ENCODE measurements at regions not wholly inside any gene's neighbourhood (a gene's known extent, or its start where the extent isn't known, plus 50 kb on each side); places are given as distances from the start of the nearest gene placed in this dataset.

- Histone ChIP-seq H3K4me1 (ENCODE audit: control insufficient read depth, insufficient read depth, low read length) (no peaks in the 10 kb centered on the region), H2AK9ac (replicated peaks; ENCODE audit: low read depth, low read length, poor library complexity) (no peak overlapping the region), H3K18ac (ENCODE audit: low read depth, low read length) (no peak overlapping the region), H3K56ac (ENCODE audit: extremely low read depth, insufficient read depth, low read length) (no peak overlapping the region), H3K4ac (ENCODE audit: low read depth, low read length) (no peak overlapping the region), H2BK120ac (ENCODE audit: low read depth, low read length) (no peak overlapping the region), H3K14ac (replicated peaks; ENCODE audit: low read depth, low read length) (no peak overlapping the region), H2AK5ac (ENCODE audit: low read depth, low read length) (no peak overlapping the region), H2AFZ (replicated peaks; ENCODE audit: low read length, poor library complexity) (no peak overlapping the region), H3K4me2 (ENCODE audit: low read depth, low read length) (no peak overlapping the region), H3K27ac (ENCODE audit: insufficient read depth, low read length) (no peak overlapping the region), H4K5ac (ENCODE audit: low read depth, low read length) (no peak overlapping the region), H4K91ac (ENCODE audit: insufficient read depth, low read depth, low read length) (no peak overlapping the region), H3K9me1 (ENCODE audit: insufficient read depth, low read length) (no peaks in the 10 kb centered on the region), H4K20me1 (ENCODE audit: insufficient read depth, low read length) (no peaks in the 10 kb centered on the region), H3K4me3 (ENCODE audit: insufficient read depth, low read depth, low read length) (no peak overlapping the region), H3K36me3 (ENCODE audit: control insufficient read depth, insufficient read depth, low read length) (no peaks in the 10 kb centered on the region), H3K23ac (ENCODE audit: low read depth, low read length) (no peak overlapping the region), H3K79me1 (ENCODE audit: low read depth in 1 of 2, low read length in 2 of 2) (no peaks in the 10 kb centered on the region), H2BK5ac (ENCODE audit: low read depth, low read length, poor library complexity, severe bottlenecking) (no peak overlapping the region), H2BK15ac (ENCODE audit: low read depth, low read length) (no peak overlapping the region), H3K9ac (ENCODE audit: low read depth, low read length) (no peak overlapping the region), H3K27me3 (ENCODE audit: control insufficient read depth, insufficient read depth, low read length) (no peaks in the 10 kb centered on the region), H3K9me3 (ENCODE audit: control insufficient read depth, insufficient read depth, low read length) (no peaks in the 10 kb centered on the region), H2BK20ac (ENCODE audit: low read depth, low read length) (no peak overlapping the region), H4K8ac (ENCODE audit: low read depth in 2 of 2, low read length in 2 of 2) (no peak overlapping the region)
- BruUV-seq (replicated peaks): no TSS peak
- TF ChIP-seq MXI1 (IDR thresholded peaks at IDR 0.05; ENCODE audit: borderline replicate concordance, low read depth, low read length): no peak
- TF ChIP-seq RCOR1 (IDR thresholded peaks at IDR 0.05; ENCODE audit: insufficient replicate concordance, low read length): no peak
- no peak for TF ChIP-seq CEBPB (IDR thresholded peaks at IDR 0.05; ENCODE audit: low read depth, low read length)
- TF ChIP-seq CHD1 (IDR thresholded peaks at IDR 0.05; ENCODE audit: low read depth, low read length): no peak
- TF ChIP-seq RAD21 (IDR thresholded peaks at IDR 0.05; ENCODE audit: low read length): no peak
- TF ChIP-seq FOS (IDR thresholded peaks at IDR 0.05; ENCODE audit: low read depth, low read length): no peak
- no peak for TF ChIP-seq BHLHE40 (IDR thresholded peaks at IDR 0.05; ENCODE audit: low read depth, low read length)
- no peak for TF ChIP-seq MAZ (IDR thresholded peaks at IDR 0.05; ENCODE audit: borderline replicate concordance, low read depth, low read length)
- no peak for TF ChIP-seq RFX5 (IDR thresholded peaks at IDR 0.05; ENCODE audit: low read depth, low read length)
- no peak for TF ChIP-seq USF2 (IDR thresholded peaks at IDR 0.05; ENCODE audit: low read depth, low read length)
- TF ChIP-seq POLR2A (IDR thresholded peaks at IDR 0.05; ENCODE audit: low read depth, low read length): no peak
- no peak for TF ChIP-seq MAFK (IDR thresholded peaks at IDR 0.05; ENCODE audit: low read depth, low read length)
- TF ChIP-seq NFE2L2 (IDR thresholded peaks at IDR 0.05; ENCODE audit: low read depth, low read length): no peak
- no peak for TF ChIP-seq CTCF (conservative IDR thresholded peaks at IDR 0.05; ENCODE audit: low read depth, low read length)
- TF ChIP-seq ELK1 (IDR thresholded peaks at IDR 0.05; ENCODE audit: borderline replicate concordance, low read depth, low read length): no peak
- no peak for TF ChIP-seq SMC3 (IDR thresholded peaks at IDR 0.05; ENCODE audit: low read depth, low read length)
- no CpG with 5 or more reads among the region's 4 CpGs for WGBS, 2 experiments (ENCODE audit: extremely low coverage in 2 of 2, insufficient read length in 1 of 2)
- dilution Hi-C loops (cut with HindIII; ENCODE audit: low sequenced_read_pairs, unreplicated experiment): no loop called here
- ChIA-PET POLR2A (ENCODE audit: unreplicated experiment) (no interaction called here), CTCF (no interaction called here)
- ATAC-seq (ENCODE audit: low read depth) (no peak), DNase-seq (no peak)
- intact Hi-C loops (cut with micrococcal nuclease): no loop called here
- in situ Hi-C loops (cut with MboI; ENCODE audit: low sequenced_read_pairs): no loop called here
Measured at GRCh38 chr5:104967806-104968410, 1405.3 kb upstream of the NUDT12 start.

Data from IMR-90 (cell line).